Caco-2 (cell line): ENCODE measurements at regions not wholly inside any gene's neighbourhood (a gene's known extent, or its start where the extent isn't known, plus 50 kb on each side); places are given as distances from the start of the nearest gene placed in this dataset.

Experiments
- BruUV-seq: library from RNA; stranded (reverse); fragments of 400-500 nt; replicated peaks from 2 replicates; lab custom pipeline; 2021; lab: Mats Ljungman, UMichigan
- CTCF ChIA-PET: fragments of 300-600 bp; sonication (Branson Sonifier 250); formaldehyde crosslinking; loops from one replicate; lab custom pipeline; 2022; ENCODE audit warnings: antibody characterized with exemption; lab: Charles Lee
- POLR2A ChIA-PET: fragments of 300-600 bp; sonication (Branson Sonifier 250); formaldehyde crosslinking; loops from one replicate; lab custom pipeline; 2022; ENCODE audit warnings: antibody characterized with exemption; lab: Charles Lee
- DNase-seq, 2 experiments: peaks; one replicate each; pipeline versions ENCODE4 v3.0.0 to v3.0.0-alpha.2; 2020 to 2022
- H3K27me3 ChIP-seq: replicated peaks from 2 replicates; pipeline ENCODE4 v1.6.0; 2011; ENCODE audit warnings: low read length; ENCODE audit not compliant: control insufficient read depth, insufficient read depth
- H3K36me3 ChIP-seq: 2 replicates; pipeline ENCODE4 v1.5.1; 2011; ENCODE audit warnings: low read length; ENCODE audit not compliant: control insufficient read depth, insufficient read depth
- H3K4me1 ChIP-seq: fragments of 250-450 bp; sonication (Bioruptor Pico); 2 replicates; pipeline ENCODE4 v1.5.1; 2020; ENCODE audit warnings: mild to moderate bottlenecking
- H3K4me3 ChIP-seq: 2 replicates; pipeline ENCODE4 v1.5.1; 2011; ENCODE audit warnings: low read depth, mild to moderate bottlenecking, control low read depth, low read length
- H3K9me3 ChIP-seq: fragments of 250-450 bp; sonication (Bioruptor Pico); 2 replicates; pipeline ENCODE4 v1.5.1; 2020; ENCODE audit warnings: mild to moderate bottlenecking, moderate library complexity
- H3K27ac Mint-ChIP-seq: one replicate; pipeline ENCODE4 v1.8.0; 2022; ENCODE audit warnings: mixed read lengths; ENCODE audit not compliant: unreplicated experiment
- H3K27me3 Mint-ChIP-seq: one replicate; pipeline ENCODE4 v1.8.0; 2022; ENCODE audit warnings: mixed read lengths; ENCODE audit not compliant: insufficient read depth, unreplicated experiment
- H3K36me3 Mint-ChIP-seq: one replicate; pipeline ENCODE4 v1.8.0; 2022; ENCODE audit warnings: mild to moderate bottlenecking, mixed read lengths; ENCODE audit not compliant: insufficient read depth, unreplicated experiment
- H3K4me1 Mint-ChIP-seq: one replicate; pipeline ENCODE4 v1.8.0; 2022; ENCODE audit warnings: low read depth, mixed read lengths; ENCODE audit not compliant: unreplicated experiment
- H3K4me3 Mint-ChIP-seq: one replicate; pipeline ENCODE4 v1.8.0; 2022; ENCODE audit warnings: mild to moderate bottlenecking, moderate library complexity, mixed read lengths; ENCODE audit not compliant: unreplicated experiment
- H3K9me3 Mint-ChIP-seq: one replicate; pipeline ENCODE4 v1.8.0; 2022; ENCODE audit warnings: mixed read lengths; ENCODE audit not compliant: unreplicated experiment
- CTCF ChIP-seq, 2 experiments: fragments of 200-600 bp in 1 of 2; IDR thresholded peaks; 1 replicate in 1 of 2; 2 replicates in 1 of 2; pipeline versions ENCODE4 v1.5.1 to v1.8.0; 2011 to 2022; ENCODE audit warnings: antibody characterized with exemption in 1 of 2, control low read depth in 1 of 2, inconsistent platforms in 1 of 2, low read depth in 1 of 2, low read length in 1 of 2, mild to moderate bottlenecking in 1 of 2, moderate library complexity in 1 of 2; ENCODE audit not compliant: insufficient read depth in 1 of 2, severe bottlenecking in 1 of 2, unreplicated experiment in 1 of 2
- intact Hi-C: fragments of 100-400 bp; cut with micrococcal nuclease; formaldehyde crosslinking; loops from one replicate; pipeline ENCODE4 v1.10.0; 2022; ENCODE audit not compliant: unreplicated experiment

- intact Hi-C loops: no loop called here
- BruUV-seq: no TSS peak
- Mint-ChIP-seq H3K4me1 (no peaks in the 10 kb centered on the region), H3K36me3 (no peaks in the 10 kb centered on the region), H3K27me3 (no peaks in the 10 kb centered on the region), H3K9me3 (no peaks in the 10 kb centered on the region), H3K4me3 (no peak overlapping the region), H3K27ac (no peak overlapping the region)
- DNase-seq: no peak
- TF ChIP-seq CTCF (IDR thresholded peaks at IDR 0.05; ENCODE audit: insufficient read depth in 1 of 2, low read depth in 1 of 2, low read length in 1 of 2, severe bottlenecking in 1 of 2, unreplicated experiment in 1 of 2): no peak
- ChIA-PET POLR2A (no interaction called here), CTCF (no interaction called here)
- H3K9me3 ChIP-seq: no peaks in the 10 kb centered on the region
- no peaks in the 10 kb centered on the region for H3K27me3 ChIP-seq
- no peak overlapping the region for H3K4me3 ChIP-seq
- H3K36me3 ChIP-seq: no peaks in the 10 kb centered on the region
- no peaks in the 10 kb centered on the region for H3K4me1 ChIP-seq
Measured at GRCh38 chr11:15873501-15873900, 482.8 kb downstream of the SOX6 start.

- intact Hi-C loops: no loop called here
- no peak overlapping the region for H3K4me3 Mint-ChIP-seq
- no peaks in the 10 kb centered on the region for H3K4me1 Mint-ChIP-seq
- H3K27me3 ChIP-seq: no peaks in the 10 kb centered on the region
- DNase-seq: no peak
- ChIA-PET CTCF (no interaction called here), POLR2A (no interaction called here)
- no peak overlapping the region for H3K4me3 ChIP-seq
- no peaks in the 10 kb centered on the region for H3K4me1 ChIP-seq
- TF ChIP-seq CTCF (IDR thresholded peaks at IDR 0.05; ENCODE audit: insufficient read depth in 1 of 2, low read depth in 1 of 2, low read length in 1 of 2, severe bottlenecking in 1 of 2, unreplicated experiment in 1 of 2): no peak
- no peaks in the 10 kb centered on the region for H3K36me3 Mint-ChIP-seq
- H3K27ac Mint-ChIP-seq: no peak overlapping the region
- no peaks in the 10 kb centered on the region for H3K9me3 Mint-ChIP-seq
- no peaks in the 10 kb centered on the region for H3K36me3 ChIP-seq
- no TSS peak for BruUV-seq
- H3K27me3 Mint-ChIP-seq: no peaks in the 10 kb centered on the region
- H3K9me3 ChIP-seq: no peaks in the 10 kb centered on the region
Measured at GRCh38 chr11:15874704-15875103, 481.6 kb downstream of the SOX6 start.

- no peak overlapping the region for H3K4me3 ChIP-seq
- ChIA-PET POLR2A (no interaction called here), CTCF (no interaction called here)
- DNase-seq: no peak
- no peaks in the 10 kb centered on the region for H3K9me3 ChIP-seq
- no TSS peak for BruUV-seq
- intact Hi-C loops: no loop called here
- no peaks in the 10 kb centered on the region for H3K27me3 ChIP-seq
- no peaks in the 10 kb centered on the region for H3K9me3 Mint-ChIP-seq
- H3K4me3 Mint-ChIP-seq: no peak overlapping the region
- no peaks in the 10 kb centered on the region for H3K4me1 ChIP-seq
- TF ChIP-seq CTCF (IDR thresholded peaks at IDR 0.05; ENCODE audit: insufficient read depth in 1 of 2, low read depth in 1 of 2, low read length in 1 of 2, severe bottlenecking in 1 of 2, unreplicated experiment in 1 of 2): no peak
- no peaks in the 10 kb centered on the region for H3K36me3 Mint-ChIP-seq
- H3K4me1 Mint-ChIP-seq: no peaks in the 10 kb centered on the region
- no peaks in the 10 kb centered on the region for H3K27me3 Mint-ChIP-seq
- H3K36me3 ChIP-seq: no peaks in the 10 kb centered on the region
- no peak overlapping the region for H3K27ac Mint-ChIP-seq
Measured at GRCh38 chr11:15875393-15875792, 481.0 kb downstream of the SOX6 start.
